PFSK-1 (cell line): ENCODE measurements at regions not wholly inside any gene's neighbourhood (a gene's known extent, or its start where the extent isn't known, plus 50 kb on each side); places are given as distances from the start of the nearest gene placed in this dataset.

Experiments used
- FOXP2 ChIP-seq: optimal IDR thresholded peaks from 2 replicates; pipeline ENCODE3; 2011; ENCODE audit warnings: borderline replicate concordance, control low read depth, inconsistent platforms; ENCODE audit not compliant: insufficient read depth; ENCODE audit errors: extremely low read length, extremely low read depth
- POLR2AphosphoS5 ChIP-seq: IDR thresholded peaks from 2 replicates; pipeline ENCODE4 v1.6.1; 2012; ENCODE audit warnings: low read depth, mild to moderate bottlenecking, control low read depth, low read length, moderate library complexity
- REST ChIP-seq, 2 experiments: IDR thresholded peaks; 2 replicates each; pipeline versions ENCODE4 v1.6.1 to v1.8.0; 2011 to 2012; ENCODE audit warnings: low read depth in 2 of 2, low read length in 2 of 2, control low read depth in 1 of 2, inconsistent platforms in 1 of 2, mild to moderate bottlenecking in 1 of 2, moderate library complexity in 1 of 2; ENCODE audit not compliant: insufficient read depth in 1 of 2
- SIN3A ChIP-seq: IDR thresholded peaks from 2 replicates; pipeline ENCODE4 v1.6.1; 2012; ENCODE audit warnings: mild to moderate bottlenecking, low read length, moderate library complexity, borderline replicate concordance; ENCODE audit not compliant: insufficient read depth
- TAF1 ChIP-seq: IDR thresholded peaks from 2 replicates; pipeline ENCODE4 v1.6.1; 2012; ENCODE audit warnings: low read length, control low read depth, borderline replicate concordance; ENCODE audit not compliant: insufficient read depth

- TF ChIP-seq TAF1 (no peak), SIN3A (no peak), REST (IDR thresholded peaks at IDR 0.05; ENCODE audit: insufficient read depth in 1 of 2, low read depth in 2 of 2, low read length in 2 of 2) (no peak), POLR2AphosphoS5 (no peak), FOXP2 (no peak)
Observed at GRCh38 chr5:117144086-117144485, 569.5 kb upstream of the SEMA6A start.
